IPS-NIHi7 (cell line): ENCODE measurements at regions not wholly inside any gene's neighbourhood (a gene's known extent, or its start where the extent isn't known, plus 50 kb on each side); places are given as distances from the start of the nearest gene placed in this dataset.
"Not testable (repeated sequence)": the region's sequence is repeated elsewhere in the genome, so short reads cannot be mapped to it uniquely, and the experiment has no call there.

ENCODE experiments used
- DNase-seq: peaks from one replicate; pipeline ENCODE4 v3.0.0; 2012; ENCODE audit warnings: mixed read lengths; ENCODE audit errors: extremely low spot score

DNA sequence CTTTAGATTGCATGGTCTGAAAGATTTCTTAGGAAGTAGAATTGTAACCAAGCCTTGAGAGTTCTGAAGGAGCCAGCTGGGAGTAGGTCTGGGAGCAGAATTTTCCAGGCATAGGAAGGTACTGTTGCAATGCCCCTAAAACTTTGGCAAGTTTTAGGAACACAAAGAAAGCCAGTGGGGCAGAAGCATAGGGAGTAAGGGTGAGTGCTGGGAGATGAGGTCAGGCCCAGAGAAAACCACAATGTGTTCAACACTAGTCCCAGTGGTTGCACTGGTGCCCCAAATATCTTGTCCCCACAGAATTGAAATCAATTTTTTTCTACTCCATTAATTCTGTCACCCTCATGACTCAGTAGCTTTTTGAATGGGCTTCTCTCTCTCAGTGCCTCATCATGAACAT, 120.7 kb upstream of the GALNT15 start:
- DNase-seq = no peak

GRCh38 chr3:16055606-16056211, 118.8 kb upstream of the GALNT15 start:
- no peak for DNase-seq

- DNase-seq = no peak
Measured at GRCh38 chr3:16056217-16056616, 118.3 kb upstream of the GALNT15 start.

GRCh38 chr3:16058521-16058920, 116.0 kb upstream of the GALNT15 start:
- no peak for DNase-seq

- DNase-seq = no peak
Measured at GRCh38 chr3:16059081-16059537, 115.4 kb upstream of the GALNT15 start.

- DNase-seq = no peak
Measured at GRCh38 chr3:16059711-16060357, 114.6 kb upstream of the GALNT15 start.

DNA sequence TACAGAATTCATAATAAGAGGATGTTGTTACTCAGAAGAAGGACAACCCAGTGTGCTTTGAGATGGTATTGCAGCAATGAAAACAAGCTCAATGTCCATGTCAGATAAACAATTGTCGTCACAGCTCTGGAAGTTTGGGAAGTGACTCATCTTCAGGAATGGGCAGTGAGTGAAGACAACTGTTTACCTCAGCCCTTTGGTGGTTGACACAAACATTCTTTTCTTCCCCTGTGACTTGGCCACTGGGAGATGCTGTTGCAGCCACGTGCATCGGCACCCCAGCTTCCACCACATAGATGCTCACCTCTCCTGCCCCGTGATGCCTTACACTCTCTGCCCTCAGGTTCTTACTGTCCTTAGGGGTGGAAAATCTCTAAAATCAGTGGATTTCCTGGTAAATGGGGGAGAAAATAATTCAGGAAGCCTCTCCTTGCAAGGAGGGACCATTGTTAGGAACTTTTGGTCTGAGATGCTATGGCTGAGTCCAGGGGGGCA, 114.1 kb upstream of the GALNT15 start:
- peak; percentile 79 for DNase-seq

- DNase-seq = peak; percentile 20
Measured at GRCh38 chr3:16060945-16061344, 113.5 kb upstream of the GALNT15 start.

- DNase-seq = no peak
Measured at GRCh38 chr3:16061491-16061890, 113.0 kb upstream of the GALNT15 start.

- no peak for DNase-seq
Measured at GRCh38 chr3:16063603-16064002, 110.9 kb upstream of the GALNT15 start.

- no peak for DNase-seq
Measured at GRCh38 chr3:16064642-16065414, 109.7 kb upstream of the GALNT15 start.

- no peak for DNase-seq
Measured at GRCh38 chr3:16066545-16066944, 107.9 kb upstream of the GALNT15 start.

GRCh38 chr3:16066975-16067374, 107.5 kb upstream of the GALNT15 start:
- no peak for DNase-seq

GRCh38 chr3:16067837-16068471, 106.5 kb upstream of the GALNT15 start:
- DNase-seq = no peak

DNA sequence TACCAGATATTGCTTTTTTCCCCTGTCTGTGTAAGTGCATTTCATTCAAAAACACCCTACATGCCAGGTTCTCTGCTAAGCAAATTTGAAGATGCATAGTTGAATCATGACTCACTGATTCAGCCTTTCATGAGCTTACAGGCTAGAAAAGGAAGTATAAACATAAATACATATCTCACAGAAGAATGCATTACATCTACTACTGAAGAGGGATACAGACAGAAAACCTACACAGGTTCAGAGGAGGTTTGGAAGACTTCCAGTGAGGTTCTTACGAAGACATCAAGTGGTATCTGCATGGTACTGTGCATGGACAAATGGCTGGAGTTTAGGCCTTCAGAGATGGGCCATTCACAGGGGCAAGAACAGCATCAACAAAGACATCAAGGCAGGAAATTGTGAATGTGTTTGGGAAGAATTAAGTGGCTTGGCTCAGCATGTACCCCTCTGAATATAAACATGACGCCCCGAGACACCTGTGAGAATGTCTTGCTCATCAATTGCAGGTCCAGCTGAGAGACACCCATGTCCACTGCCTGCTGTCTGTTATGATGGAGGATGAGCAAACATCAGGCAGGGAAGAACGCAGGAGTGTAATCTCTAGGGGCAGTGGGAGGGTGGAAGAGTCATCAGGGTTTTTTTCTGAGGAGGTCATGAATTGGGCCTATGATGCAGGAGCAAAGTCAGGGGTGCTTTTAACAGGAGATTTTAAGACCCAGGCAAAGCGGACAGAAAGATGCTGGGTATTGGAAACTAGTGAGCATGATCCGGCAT, 105.1 kb upstream of the GALNT15 start:
- DNase-seq = no peak

GRCh38 chr3:16070707-16071106, 103.8 kb upstream of the GALNT15 start:
- no peak for DNase-seq

DNA sequence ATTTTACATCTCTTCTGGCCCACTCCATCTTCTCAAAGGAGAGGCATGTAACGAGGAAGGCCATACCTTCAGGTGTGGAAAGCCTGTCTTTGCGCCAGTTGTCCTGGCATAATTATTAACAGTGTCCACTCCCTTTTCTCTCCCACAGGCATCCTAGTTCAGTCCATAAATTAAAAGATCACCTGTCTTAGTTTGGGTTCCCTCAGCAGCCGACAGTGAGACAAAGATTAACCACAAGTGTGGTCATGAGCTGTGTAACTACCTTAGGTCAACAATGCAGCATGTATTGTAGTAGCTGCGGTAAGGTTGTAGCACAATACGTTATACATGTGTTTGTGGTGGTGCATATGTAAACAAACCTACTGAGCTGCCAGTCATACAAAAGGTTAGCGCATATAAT, 103.3 kb upstream of the GALNT15 start:
- no peak for DNase-seq

DNA sequence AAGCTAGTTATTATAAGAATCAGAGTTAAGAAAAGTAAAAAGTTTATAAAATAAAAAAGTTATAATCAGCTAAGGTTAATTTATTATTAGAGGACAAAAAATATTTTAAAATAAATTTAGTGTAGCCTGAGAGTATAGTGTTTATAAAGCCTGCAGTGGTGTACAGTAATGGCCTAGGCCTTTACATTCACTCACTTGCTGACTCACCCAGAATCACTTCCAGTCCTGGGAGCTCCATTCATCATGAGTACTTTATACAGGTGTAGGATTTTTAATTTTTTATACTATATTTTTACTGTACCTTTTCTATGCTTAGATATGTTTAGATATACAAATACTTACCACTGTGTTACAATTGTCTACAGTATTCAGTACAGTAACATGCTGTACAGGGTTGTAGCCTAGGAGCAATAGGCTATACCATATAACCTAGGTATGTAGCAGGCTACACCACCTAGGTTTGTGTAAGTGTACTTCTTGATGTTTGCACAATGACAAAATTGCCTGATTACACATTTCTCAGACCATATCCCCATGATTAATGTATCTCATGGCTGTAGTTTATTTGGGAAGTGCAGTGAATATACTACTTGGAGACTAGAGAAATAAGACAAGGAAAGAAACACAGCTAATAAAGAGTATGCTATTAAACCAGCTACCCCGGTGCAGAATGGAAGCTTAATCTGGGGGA, 101.9 kb upstream of the GALNT15 start:
- DNase-seq = no peak

GRCh38 chr3:16073203-16073602, 101.3 kb upstream of the GALNT15 start:
- no peak for DNase-seq

GRCh38 chr3:16073990-16074671, 100.3 kb upstream of the GALNT15 start:
- not testable (repeated sequence) for DNase-seq
